COLO668 (cell line): ENCODE measurements at regions not wholly inside any gene's neighbourhood (a gene's known extent, or its start where the extent isn't known, plus 50 kb on each side); places are given as distances from the start of the nearest gene placed in this dataset.

Experiments used
- DNase-seq: peaks from one replicate; lab custom pipeline; 2025; ENCODE audit not compliant: unreplicated experiment; lab: John Stamatoyannopoulos, UW

- no peak for DNase-seq
These were observed 483.7 kb upstream of the SPHKAP start for GRCh38 chr2:228665232-228665631.

GRCh38 chr2:228658998-228659397 is 477.5 kb upstream of the SPHKAP start:
- no peak for DNase-seq

- no peak for DNase-seq
These were observed 476.4 kb upstream of the SPHKAP start for GRCh38 chr2:228657807-228658402.

GRCh38 chr2:228655331-228655730 is 473.8 kb upstream of the SPHKAP start:
- DNase-seq, result no peak

GRCh38 chr2:228654707-228655106 is 473.2 kb upstream of the SPHKAP start:
- DNase-seq, result no peak

GRCh38 chr2:228653884-228654283 is 472.4 kb upstream of the SPHKAP start:
- DNase-seq, result no peak

GRCh38 chr2:228652366-228652765 is 470.9 kb upstream of the SPHKAP start:
- no peak for DNase-seq

GRCh38 chr2:228649876-228650275 is 468.4 kb upstream of the SPHKAP start:
- no peak for DNase-seq

- DNase-seq, result no peak
These were observed 468.0 kb upstream of the SPHKAP start for GRCh38 chr2:228649447-228649846.

GRCh38 chr2:228648541-228648940 is 467.1 kb upstream of the SPHKAP start:
- no peak for DNase-seq

- no peak for DNase-seq
These were observed 464.6 kb upstream of the SPHKAP start for GRCh38 chr2:228646061-228646460.

GRCh38 chr2:228644199-228644598 is 462.7 kb upstream of the SPHKAP start:
- DNase-seq, result no peak

GRCh38 chr2:228642861-228643260 is 461.4 kb upstream of the SPHKAP start:
- DNase-seq, result no peak

- DNase-seq, result no peak
These were observed 449.3 kb upstream of the SPHKAP start for GRCh38 chr2:228630786-228631185.

GRCh38 chr2:228629251-228629650 is 447.8 kb upstream of the SPHKAP start:
- no peak for DNase-seq

- no peak for DNase-seq
These were observed 447.2 kb upstream of the SPHKAP start for GRCh38 chr2:228628682-228629081.

GRCh38 chr2:228627510-228627909 is 446.0 kb upstream of the SPHKAP start:
- DNase-seq, result no peak

GRCh38 chr2:228625481-228625880 is 444.0 kb upstream of the SPHKAP start:
- no peak for DNase-seq

- no peak for DNase-seq
These were observed 443.2 kb upstream of the SPHKAP start for GRCh38 chr2:228624733-228625132.

- DNase-seq, result no peak
These were observed 434.0 kb upstream of the SPHKAP start for GRCh38 chr2:228615496-228615895.

- DNase-seq, result no peak
These were observed 433.3 kb upstream of the SPHKAP start for GRCh38 chr2:228614741-228615140.

GRCh38 chr2:228613133-228613850 is 431.8 kb upstream of the SPHKAP start:
- peak; percentile 18 for DNase-seq

GRCh38 chr2:228611171-228611570 is 429.7 kb upstream of the SPHKAP start:
- no peak for DNase-seq
